Tibial nerve (tissue), 4 donors: ENCODE measurements at regions not wholly inside any gene's neighbourhood (a gene's known extent, or its start where the extent isn't known, plus 50 kb on each side); places are given as distances from the start of the nearest gene placed in this dataset.
"Not testable (repeated sequence)": the region's sequence is repeated elsewhere in the genome, so short reads cannot be mapped to it uniquely, and the experiment has no call there.

Experiments used
- DNase-seq, 2 donors: peaks; one replicate each; pipeline ENCODE4 v3.0.0-alpha.2; 2019; ENCODE audit warnings: low spot score in 2 of 2
- H3K27ac ChIP-seq, 4 donors: fragments of 200-600 bp; sonication (generic) in 3 of 4; one replicate each; pipeline ENCODE4 v1.5.1; 2017 to 2019; ENCODE audit warnings: mild to moderate bottlenecking in 1 of 4
- H3K27me3 ChIP-seq, 2 donors: fragments of 200-600 bp; sonication (generic) in 1 of 2; one replicate each; pipeline versions ENCODE4 v1.5.1 to v1.6.0; 2017 to 2019
- H3K36me3 ChIP-seq, 3 donors: fragments of 200-600 bp; sonication (generic); one replicate each; pipeline ENCODE4 v1.5.1; 2018 to 2019
- H3K4me1 ChIP-seq, 4 donors: fragments of 200-600 bp; sonication (generic) in 3 of 4; one replicate each; pipeline ENCODE4 v1.5.1; 2017 to 2019
- H3K4me3 ChIP-seq, 4 donors: fragments of 200-600 bp; sonication (generic) in 3 of 4; one replicate each; pipeline ENCODE4 v1.5.1; 2017 to 2019; ENCODE audit warnings: mild to moderate bottlenecking in 1 of 4, moderate library complexity in 1 of 4
- H3K9me3 ChIP-seq, 4 donors: fragments of 200-600 bp; sonication (generic) in 3 of 4; one replicate each; pipeline ENCODE4 v1.5.1; 2017 to 2019
- CTCF ChIP-seq, 5 experiments: fragments of 200-600 bp in 3 of 5; fragments of 450-650 bp in 2 of 5; sonication (generic) in 3 of 5; IDR thresholded peaks; one replicate each; pipeline ENCODE4 v1.5.1; 2016 to 2019; ENCODE audit warnings: antibody characterized with exemption in 5 of 5, mild to moderate bottlenecking in 3 of 5, moderate library complexity in 2 of 5
- EP300 ChIP-seq, 2 donors: sonication (generic); formaldehyde crosslinking; IDR thresholded peaks; one replicate each; pipeline ENCODE4 v1.6.1; 2017; ENCODE audit warnings: antibody characterized with exemption in 2 of 2, mild to moderate bottlenecking in 1 of 2
- POLR2A ChIP-seq, 2 donors: fragments of 450-650 bp; IDR thresholded peaks; one replicate each; pipeline ENCODE4 v1.6.1; 2017; ENCODE audit warnings: antibody characterized with exemption in 2 of 2, mild to moderate bottlenecking in 2 of 2, moderate library complexity in 2 of 2
- WGBS, 2 donors: methylation state at CpG; one replicate each; pipeline ENCODE4 v1.1.5; 2018; 5-methylcytosine and 5-hydroxymethylcytosine counted together

- DNase-seq = no peak
- TF ChIP-seq POLR2A (IDR thresholded peaks at IDR 0.05) = no peak
- TF ChIP-seq CTCF (IDR thresholded peaks at IDR 0.05) = no peak
- TF ChIP-seq EP300 (IDR thresholded peaks at IDR 0.05) = no peak
- H3K4me3 ChIP-seq = no peak overlapping the region
- H3K4me1 ChIP-seq = no peaks in the 10 kb centered on the region
- H3K36me3 ChIP-seq = no peaks in the 10 kb centered on the region
- WGBS, 2 donors = 96 to 97% methylated on average over 6 of the region's 6 CpGs
- no peaks in the 10 kb centered on the region for H3K9me3 ChIP-seq
- H3K27ac ChIP-seq = no peak overlapping the region
- H3K27me3 ChIP-seq = no peaks in the 10 kb centered on the region
Observed at GRCh38 chr10:4224178-4224577, 439.2 kb upstream of the KLF6 start.

GRCh38 chr10:4221310-4221709, 436.3 kb upstream of the KLF6 start:
- not testable (repeated sequence) for DNase-seq, H3K27me3 ChIP-seq
- WGBS, 2 donors = 87 to 92% methylated on average over 2 of the region's 2 CpGs

GRCh38 chr10:4219901-4220300, 434.9 kb upstream of the KLF6 start:
- TF ChIP-seq POLR2A (IDR thresholded peaks at IDR 0.05) = no peak
- no peak for TF ChIP-seq CTCF (IDR thresholded peaks at IDR 0.05)
- TF ChIP-seq EP300 (IDR thresholded peaks at IDR 0.05) = no peak
- WGBS, 2 donors = 89 to 90% methylated on average over 4 of the region's 4 CpGs
- Histone ChIP-seq H3K4me3 (no peak overlapping the region), H3K27ac (no peak overlapping the region), H3K9me3 (no peaks in the 10 kb centered on the region), H3K4me1 (peaks cover 0 to 17% (median 8%) of the 10 kb centered on the region in 4 donors), H3K27me3 (no peaks in the 10 kb centered on the region), H3K36me3 (no peaks in the 10 kb centered on the region)
- DNase-seq = no peak

More at GRCh38 chr10:4221310-4221709, 436.3 kb upstream of the KLF6 start:
- not testable (repeated sequence) for H3K27ac ChIP-seq, H3K4me3 ChIP-seq, H3K9me3 ChIP-seq, H3K36me3 ChIP-seq
- peaks cover 0 to 11% (median 1%) of the 10 kb centered on the region in 4 donors for H3K4me1 ChIP-seq

GRCh38 chr10:4217653-4218052, 432.6 kb upstream of the KLF6 start:
- DNase-seq = no peak
- Histone ChIP-seq H3K27ac (no peak overlapping the region), H3K9me3 (no peaks in the 10 kb centered on the region), H3K36me3 (no peaks in the 10 kb centered on the region), H3K27me3 (no peaks in the 10 kb centered on the region), H3K4me1 (peaks cover 0 to 20% (median 8%) of the 10 kb centered on the region in 4 donors), H3K4me3 (no peak overlapping the region)
- TF ChIP-seq POLR2A (IDR thresholded peaks at IDR 0.05) = no peak
- TF ChIP-seq CTCF (IDR thresholded peaks at IDR 0.05) = no peak
- no peak for TF ChIP-seq EP300 (IDR thresholded peaks at IDR 0.05)
- WGBS, 2 donors = 43 to 49% methylated on average over 9 of the region's 9 CpGs

- Histone ChIP-seq H3K27ac (no peak overlapping the region), H3K4me3 (no peak overlapping the region), H3K36me3 (no peaks in the 10 kb centered on the region), H3K9me3 (no peaks in the 10 kb centered on the region), H3K4me1 (peaks cover 0 to 20% (median 8%) of the 10 kb centered on the region in 4 donors), H3K27me3 (no peaks in the 10 kb centered on the region)
- WGBS, 2 donors = 48 to 55% methylated on average over 5 of the region's 5 CpGs
- TF ChIP-seq CTCF (IDR thresholded peaks at IDR 0.05) = no peak
- no peak for TF ChIP-seq EP300 (IDR thresholded peaks at IDR 0.05)
- TF ChIP-seq POLR2A (IDR thresholded peaks at IDR 0.05) = no peak
- DNase-seq = no peak
Observed at GRCh38 chr10:4217187-4217586, 432.2 kb upstream of the KLF6 start.

- no peak for TF ChIP-seq EP300 (IDR thresholded peaks at IDR 0.05)
- no peaks in the 10 kb centered on the region for H3K9me3 ChIP-seq
- no peak for DNase-seq
- H3K27ac ChIP-seq = no peak overlapping the region
- H3K27me3 ChIP-seq = no peaks in the 10 kb centered on the region
- peaks cover 0 to 20% (median 8%) of the 10 kb centered on the region in 4 donors for H3K4me1 ChIP-seq
- 24 to 38% methylated on average over 3 of the region's 3 CpGs for WGBS, 2 donors
- no peak overlapping the region for H3K4me3 ChIP-seq
- no peaks in the 10 kb centered on the region for H3K36me3 ChIP-seq
Observed at GRCh38 chr10:4216726-4217125, 431.7 kb upstream of the KLF6 start.
